ENCODE measurements at regions not wholly inside any gene's neighbourhood (a gene's known extent, or its start where the extent isn't known, plus 50 kb on each side); places are given as distances from the start of the nearest gene placed in this dataset.
"Not testable (repeated sequence)": the region's sequence is repeated elsewhere in the genome, so short reads cannot be mapped to it uniquely, and the experiment has no call there.

DNA sequence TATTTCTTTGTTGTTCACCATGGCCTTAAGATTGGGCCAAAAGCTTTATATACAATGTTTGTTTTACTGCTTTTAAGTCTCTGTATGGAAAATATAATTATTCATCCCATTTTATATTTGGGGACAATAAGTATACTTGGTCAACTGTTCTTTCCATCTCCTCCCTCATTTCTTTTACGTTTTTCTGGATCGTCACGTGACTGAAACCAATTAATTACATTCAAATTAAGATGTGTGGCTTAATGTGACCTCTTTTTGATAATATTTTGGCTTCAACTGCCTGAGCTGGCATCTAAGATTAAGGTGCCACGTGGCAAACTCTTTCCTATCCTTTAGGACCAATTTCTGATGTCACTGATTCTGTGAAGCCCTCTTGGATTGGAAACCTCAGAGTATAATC lies 250.1 kb upstream of the SGCD start:
- no peak overlapping the region for H3K9ac ChIP-seq (ENCODE audit: low read length in 3 of 3)
- no peaks in the 10 kb centered on the region for H3K36me3 ChIP-seq (ENCODE audit: control insufficient read depth in 2 of 3, insufficient read depth in 3 of 3, low read length in 3 of 3)
- intact Hi-C loops (cut with DNase I): no loop called here
- TF ChIP-seq, protein P1, sequence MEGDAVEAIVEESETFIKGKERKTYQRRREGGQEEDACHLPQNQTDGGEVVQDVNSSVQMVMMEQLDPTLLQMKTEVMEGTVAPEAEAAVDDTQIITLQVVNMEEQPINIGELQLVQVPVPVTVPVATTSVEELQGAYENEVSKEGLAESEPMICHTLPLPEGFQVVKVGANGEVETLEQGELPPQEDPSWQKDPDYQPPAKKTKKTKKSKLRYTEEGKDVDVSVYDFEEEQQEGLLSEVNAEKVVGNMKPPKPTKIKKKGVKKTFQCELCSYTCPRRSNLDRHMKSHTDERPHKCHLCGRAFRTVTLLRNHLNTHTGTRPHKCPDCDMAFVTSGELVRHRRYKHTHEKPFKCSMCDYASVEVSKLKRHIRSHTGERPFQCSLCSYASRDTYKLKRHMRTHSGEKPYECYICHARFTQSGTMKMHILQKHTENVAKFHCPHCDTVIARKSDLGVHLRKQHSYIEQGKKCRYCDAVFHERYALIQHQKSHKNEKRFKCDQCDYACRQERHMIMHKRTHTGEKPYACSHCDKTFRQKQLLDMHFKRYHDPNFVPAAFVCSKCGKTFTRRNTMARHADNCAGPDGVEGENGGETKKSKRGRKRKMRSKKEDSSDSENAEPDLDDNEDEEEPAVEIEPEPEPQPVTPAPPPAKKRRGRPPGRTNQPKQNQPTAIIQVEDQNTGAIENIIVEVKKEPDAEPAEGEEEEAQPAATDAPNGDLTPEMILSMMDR (IDR thresholded peaks at IDR 0.05; ENCODE audit: borderline replicate concordance, extremely low read depth, insufficient read depth): no peak
- H3K9me3 ChIP-seq (ENCODE audit: control insufficient read depth in 2 of 3, insufficient read depth in 1 of 3, low read length in 3 of 3): peaks cover 0 to 9% (median 0%) of the 10 kb centered on the region in 3 donors
- H3K4me3 ChIP-seq (ENCODE audit: low read length in 3 of 3): no peak overlapping the region
- no peak overlapping the region for H3K27ac ChIP-seq (ENCODE audit: low read depth in 2 of 2, low read length in 2 of 2)
- DNase-seq (no peak), FAIRE-seq (no peak)
- no peaks in the 10 kb centered on the region for H3K27me3 ChIP-seq (ENCODE audit: control insufficient read depth, insufficient read depth, low read length)
- no peaks in the 10 kb centered on the region for H3K4me1 ChIP-seq (ENCODE audit: control insufficient read depth in 2 of 3, insufficient read depth in 2 of 3, low read depth in 1 of 3, low read length in 3 of 3)

DNA sequence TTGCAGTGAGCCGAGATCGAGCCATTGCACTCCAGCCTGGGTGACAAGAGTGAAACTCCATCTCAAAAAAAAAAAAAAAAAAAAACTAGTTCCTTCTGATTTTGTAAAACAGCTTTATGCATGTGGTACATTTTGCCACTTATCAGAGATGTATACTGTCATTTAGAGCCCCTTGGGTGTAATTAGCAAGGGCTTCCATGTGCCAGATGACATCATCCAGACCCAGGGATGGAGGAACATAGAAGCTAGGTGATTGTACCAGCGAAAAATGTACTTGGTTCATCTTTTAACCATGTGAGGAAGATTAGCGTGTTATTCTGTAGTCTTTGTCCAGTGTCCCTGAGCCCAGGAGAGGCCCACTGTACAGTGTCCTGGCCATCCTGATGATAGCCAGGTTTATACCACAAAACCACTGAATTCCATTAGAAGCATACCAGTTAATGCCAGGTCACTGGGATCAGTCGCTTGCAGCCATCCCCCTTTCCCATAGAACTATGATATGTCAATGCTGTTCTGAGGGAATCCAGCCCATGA lies 239.3 kb upstream of the SGCD start:
- Histone ChIP-seq H3K36me3 (ENCODE audit: control insufficient read depth in 2 of 3, insufficient read depth in 3 of 3, low read length in 3 of 3) (no peaks in the 10 kb centered on the region), H3K27me3 (ENCODE audit: control insufficient read depth, insufficient read depth, low read length) (no peaks in the 10 kb centered on the region), H3K9ac (ENCODE audit: low read length in 3 of 3) (no peak overlapping the region), H3K27ac (ENCODE audit: low read depth in 2 of 2, low read length in 2 of 2) (no peak overlapping the region), H3K4me3 (ENCODE audit: low read length in 3 of 3) (no peak overlapping the region), H3K9me3 (ENCODE audit: control insufficient read depth in 2 of 3, insufficient read depth in 1 of 3, low read length in 3 of 3) (peaks cover 0 to 12% (median 3%) of the 10 kb centered on the region in 3 donors), H3K4me1 (ENCODE audit: control insufficient read depth in 2 of 3, insufficient read depth in 2 of 3, low read depth in 1 of 3, low read length in 3 of 3) (no peaks in the 10 kb centered on the region)
- TF ChIP-seq, protein P1 (IDR thresholded peaks at IDR 0.05; ENCODE audit: borderline replicate concordance, extremely low read depth, insufficient read depth): no peak
- FAIRE-seq: no peak
- no peak for DNase-seq
- intact Hi-C loops (cut with DNase I): no loop called here

DNA sequence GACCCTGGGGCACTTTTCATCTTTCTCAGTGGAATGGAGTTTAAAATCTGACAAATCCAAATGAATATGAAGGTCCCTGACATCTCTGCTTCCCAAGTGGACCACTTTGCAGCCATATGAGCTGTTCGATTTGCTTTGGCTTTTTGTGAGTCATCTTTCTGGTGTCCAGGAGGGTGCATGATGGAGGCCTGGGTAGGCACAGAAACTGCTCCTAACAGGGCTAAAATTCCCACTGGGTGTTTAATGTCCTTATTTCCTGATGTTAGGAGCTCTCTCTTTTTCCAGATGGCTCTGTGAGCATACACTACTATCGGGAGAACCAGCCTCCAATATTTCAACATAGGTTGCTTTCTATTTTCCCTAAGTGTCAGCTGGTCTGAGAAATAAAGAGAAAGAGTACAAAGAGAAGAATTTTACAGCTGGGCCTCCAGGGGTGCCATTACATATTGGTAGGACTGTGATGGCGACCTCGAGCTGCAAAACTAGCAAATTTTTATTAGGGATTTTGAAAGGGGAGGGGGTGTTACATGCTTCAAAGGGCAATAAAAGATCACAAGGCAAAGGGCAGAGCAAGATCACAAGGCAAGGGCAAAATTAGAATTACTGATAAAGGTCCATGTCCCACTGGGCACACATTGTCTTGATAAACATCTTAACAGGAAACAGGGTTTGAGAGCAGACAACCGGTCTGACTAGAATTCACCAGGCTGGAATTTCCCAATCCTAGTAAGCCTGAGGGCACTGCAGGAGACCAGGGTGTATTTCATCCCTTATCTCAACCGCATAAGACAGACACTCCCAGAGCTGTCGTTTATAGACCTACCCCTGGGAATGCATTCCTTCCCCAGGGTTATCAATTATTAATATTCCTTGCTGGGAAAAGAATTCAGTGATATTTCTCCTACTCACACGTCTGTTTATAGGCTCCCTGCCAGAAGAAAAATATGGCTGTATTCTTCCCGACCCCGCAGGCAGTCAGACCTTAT lies 236.7 kb upstream of the SGCD start:
- H3K36me3 ChIP-seq (ENCODE audit: control insufficient read depth in 2 of 3, insufficient read depth in 3 of 3, low read length in 3 of 3); H3K4me1 ChIP-seq (ENCODE audit: control insufficient read depth in 2 of 3, insufficient read depth in 2 of 3, low read depth in 1 of 3, low read length in 3 of 3); intact Hi-C loops (cut with DNase I); H3K27me3 ChIP-seq (ENCODE audit: control insufficient read depth, insufficient read depth, low read length); FAIRE-seq; H3K9ac ChIP-seq (ENCODE audit: low read length in 3 of 3); DNase-seq; H3K27ac ChIP-seq (ENCODE audit: low read depth in 2 of 2, low read length in 2 of 2); H3K4me3 ChIP-seq (ENCODE audit: low read length in 3 of 3): not testable (repeated sequence)
- H3K9me3 ChIP-seq (ENCODE audit: control insufficient read depth in 2 of 3, insufficient read depth in 1 of 3, low read length in 3 of 3): peaks cover 0 to 12% (median 3%) of the 10 kb centered on the region in 3 donors

DNA sequence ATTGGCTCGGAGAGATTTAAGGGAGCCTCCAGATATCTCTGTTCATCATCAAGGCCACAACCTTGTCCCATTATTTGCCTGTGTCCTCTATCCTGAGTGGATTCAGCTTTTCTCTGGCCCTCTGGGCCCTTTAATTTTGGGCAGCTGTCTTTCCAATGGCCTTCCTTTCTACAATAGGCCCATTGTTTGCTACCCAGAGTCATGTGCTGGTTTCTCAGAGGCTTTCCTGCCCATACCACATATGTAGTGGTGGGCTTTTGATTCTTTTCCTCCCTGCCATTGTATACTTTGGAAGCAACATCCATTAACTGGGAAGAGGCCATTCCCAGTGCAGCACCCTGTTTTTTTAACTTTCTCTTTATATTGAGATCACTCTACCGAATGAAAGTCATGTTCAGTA lies 233.9 kb upstream of the SGCD start:
- H3K4me3 ChIP-seq (ENCODE audit: low read length in 3 of 3): no peak overlapping the region
- TF ChIP-seq, protein P1 (IDR thresholded peaks at IDR 0.05; ENCODE audit: borderline replicate concordance, extremely low read depth, insufficient read depth): no peak
- DNase-seq: no peak
- no peak overlapping the region for H3K27ac ChIP-seq (ENCODE audit: low read depth in 2 of 2, low read length in 2 of 2)
- FAIRE-seq: no peak
- H3K27me3 ChIP-seq (ENCODE audit: control insufficient read depth, insufficient read depth, low read length): no peaks in the 10 kb centered on the region
- H3K36me3 ChIP-seq (ENCODE audit: control insufficient read depth in 2 of 3, insufficient read depth in 3 of 3, low read length in 3 of 3): no peaks in the 10 kb centered on the region
- H3K4me1 ChIP-seq (ENCODE audit: control insufficient read depth in 2 of 3, insufficient read depth in 2 of 3, low read depth in 1 of 3, low read length in 3 of 3): no peaks in the 10 kb centered on the region
- intact Hi-C loops (cut with DNase I): no loop called here
- H3K9me3 ChIP-seq (ENCODE audit: control insufficient read depth in 2 of 3, insufficient read depth in 1 of 3, low read length in 3 of 3): peaks cover 0 to 12% (median 3%) of the 10 kb centered on the region in 3 donors
- H3K9ac ChIP-seq (ENCODE audit: low read length in 3 of 3): no peak overlapping the region

Measured in kidney (tissue), 13 donors.